T-cell (primary cell): ENCODE measurements at regions not wholly inside any gene's neighbourhood (a gene's known extent, or its start where the extent isn't known, plus 50 kb on each side); places are given as distances from the start of the nearest gene placed in this dataset.

Experiments used
- ATAC-seq, 4 experiments: fragments of 200-7000 bp in 3 of 4; fragments of 150-1000 bp in 1 of 4; cut with Tn5 transposase; replicated peaks in 1 of 4; 1 replicate in 3 of 4; 2 replicates in 1 of 4; pipeline ENCODE4 v1.10.0; 2021; ENCODE audit warnings: moderate library complexity in 3 of 4, mild to moderate bottlenecking in 2 of 4, moderate number of reproducible peaks in 1 of 4
- CTCF ChIA-PET, 2 donors: fragments of 300-600 bp; sonication (Branson Sonifier 250); formaldehyde crosslinking; loops; one replicate each; lab custom pipeline; 2022; ENCODE audit warnings: antibody characterized with exemption in 2 of 2; lab: Charles Lee
- POLR2A ChIA-PET, 2 donors: fragments of 300-600 bp; sonication (Branson Sonifier 250); formaldehyde crosslinking; loops; one replicate each; lab custom pipeline; 2022; ENCODE audit warnings: antibody characterized with exemption in 2 of 2; lab: Charles Lee
- DNase-seq, 35 experiments: peaks; one replicate each; pipeline versions ENCODE4 v3.0.0 to v3.0.0-alpha.2; 2013 to 2023
- H3K27ac ChIP-seq: one replicate; pipeline ENCODE4 v1.5.1; 2013; ENCODE audit warnings: low read length
- H3K27me3 ChIP-seq, 2 experiments: replicated peaks in 1 of 2; 1 replicate in 1 of 2; 2 replicates in 1 of 2; pipeline versions ENCODE4 v1.6.1 to v1.7.0; 2013; ENCODE audit warnings: low read length in 1 of 2, mixed read lengths in 1 of 2; ENCODE audit not compliant: control insufficient read depth in 2 of 2, insufficient read depth in 2 of 2; ENCODE audit errors: extremely low read depth in 1 of 2
- H3K36me3 ChIP-seq, 2 donors: 1 replicate in 1 of 2; 2 replicates in 1 of 2; pipeline versions ENCODE4 v1.6.1 to v1.7.0; 2013; ENCODE audit warnings: low read length in 1 of 2; ENCODE audit not compliant: control insufficient read depth in 2 of 2, insufficient read depth in 1 of 2; ENCODE audit errors: extremely low read depth in 1 of 2
- H3K4me1 ChIP-seq, 2 experiments: 1 replicate in 1 of 2; 2 replicates in 1 of 2; pipeline versions ENCODE4 v1.6.1 to v1.7.0; 2013; ENCODE audit warnings: low read length in 2 of 2, mixed read lengths in 1 of 2; ENCODE audit not compliant: insufficient read depth in 2 of 2, control insufficient read depth in 1 of 2; ENCODE audit errors: extremely low read depth in 1 of 2
- H3K4me3 ChIP-seq, 2 donors: 1 replicate in 1 of 2; 2 replicates in 1 of 2; pipeline versions ENCODE4 v1.5.1 to v1.7.0; 2013; ENCODE audit warnings: mild to moderate bottlenecking in 2 of 2, low read length in 1 of 2, moderate library complexity in 1 of 2; ENCODE audit not compliant: control insufficient read depth in 1 of 2; ENCODE audit errors: extremely low read depth in 1 of 2
- H3K9me3 ChIP-seq: 2 replicates; pipeline ENCODE4 v1.7.0; 2013
- H3K27ac Mint-ChIP-seq, 2 donors: one replicate each; pipeline ENCODE4 v1.8.0; 2020 to 2021; ENCODE audit warnings: mild to moderate bottlenecking in 2 of 2, mixed read lengths in 2 of 2
- H3K27me3 Mint-ChIP-seq, 2 donors: one replicate each; pipeline ENCODE4 v1.8.0; 2021 to 2022; ENCODE audit warnings: mixed read lengths in 2 of 2
- H3K36me3 Mint-ChIP-seq: one replicate; pipeline ENCODE4 v1.8.0; 2021; ENCODE audit warnings: mixed read lengths
- H3K4me1 Mint-ChIP-seq, 3 donors: one replicate each; pipeline ENCODE4 v1.8.0; 2020 to 2022; ENCODE audit warnings: mixed read lengths in 3 of 3, mild to moderate bottlenecking in 1 of 3
- H3K4me3 Mint-ChIP-seq, 3 donors: one replicate each; pipeline ENCODE4 v1.8.0; 2020 to 2022; ENCODE audit warnings: mild to moderate bottlenecking in 3 of 3, mixed read lengths in 3 of 3, moderate library complexity in 3 of 3
- H3K9me3 Mint-ChIP-seq, 3 donors: one replicate each; pipeline ENCODE4 v1.8.0; 2020 to 2022; ENCODE audit warnings: mixed read lengths in 3 of 3
- WGBS: methylation state at CpG from one replicate; pipeline ENCODE4 v1.1.5; 2013; ENCODE audit warnings: missing lambda C conversion rate; ENCODE audit not compliant: insufficient coverage; 5-methylcytosine and 5-hydroxymethylcytosine counted together

GRCh38 chr3:3693593-3693992 is 105.6 kb upstream of the LRRN1 start:
- Mint-ChIP-seq H3K4me3 (no peak overlapping the region), H3K36me3 (no peaks in the 10 kb centered on the region), H3K4me1 (no peaks in the 10 kb centered on the region), H3K27me3 (no peaks in the 10 kb centered on the region), H3K27ac (no peak overlapping the region), H3K9me3 (peaks cover 0 to under 1% (median 0%) of the 10 kb centered on the region in 3 donors)
- CTCF ChIA-PET: no interaction called here
- Histone ChIP-seq H3K36me3 (no peaks in the 10 kb centered on the region), H3K27ac (no peak overlapping the region), H3K4me3 (no peak overlapping the region), H3K27me3 (no peaks in the 10 kb centered on the region), H3K9me3 (no peaks in the 10 kb centered on the region), H3K4me1 (no peaks in the 10 kb centered on the region)
- 100% methylated on average over 1 of the region's 1 CpG for WGBS
- no peak for DNase-seq
- no peak for ATAC-seq
- POLR2A ChIA-PET: no interaction called here

GRCh38 chr3:3689601-3690375 is 109.4 kb upstream of the LRRN1 start:
- DNase-seq: no peak
- Histone ChIP-seq H3K36me3 (no peaks in the 10 kb centered on the region), H3K4me1 (no peaks in the 10 kb centered on the region), H3K4me3 (no peak overlapping the region), H3K9me3 (no peaks in the 10 kb centered on the region), H3K27ac (no peak overlapping the region), H3K27me3 (no peaks in the 10 kb centered on the region)
- ATAC-seq: no peak
- Mint-ChIP-seq H3K4me1 (no peaks in the 10 kb centered on the region), H3K36me3 (no peaks in the 10 kb centered on the region), H3K4me3 (no peak overlapping the region), H3K27me3 (no peaks in the 10 kb centered on the region), H3K27ac (no peak overlapping the region), H3K9me3 (peaks cover 0 to 5% (median 2%) of the 10 kb centered on the region in 3 donors)
- ChIA-PET POLR2A (interaction anchor here in 1 of 2 donors (0.6 kb wide), 1 partner anchor 420 kb away, joined by 3 read pairs; no protein-coding TSS in a partner anchor), CTCF (no interaction called here)
- 43% methylated on average over 2 of the region's 2 CpGs for WGBS

- ChIA-PET CTCF (no interaction called here), POLR2A (no interaction called here)
- no peaks in the 10 kb centered on the region for H3K27me3 Mint-ChIP-seq
- peaks cover 0 to 5% (median 2%) of the 10 kb centered on the region in 3 donors for H3K9me3 Mint-ChIP-seq
- no peaks in the 10 kb centered on the region for H3K4me1 Mint-ChIP-seq
- DNase-seq (no peak), ATAC-seq (no peak)
- 100% methylated on average over 1 of the region's 3 CpGs for WGBS
- H3K36me3 Mint-ChIP-seq: no peaks in the 10 kb centered on the region
- Histone ChIP-seq H3K9me3 (no peaks in the 10 kb centered on the region), H3K27ac (no peak overlapping the region), H3K36me3 (no peaks in the 10 kb centered on the region), H3K4me3 (no peak overlapping the region), H3K4me1 (no peaks in the 10 kb centered on the region), H3K27me3 (no peaks in the 10 kb centered on the region)
- no peak overlapping the region for H3K4me3 Mint-ChIP-seq
- H3K27ac Mint-ChIP-seq: no peak overlapping the region
These were observed 112.2 kb upstream of the LRRN1 start for GRCh38 chr3:3686907-3687648.

- no peaks in the 10 kb centered on the region for H3K4me1 ChIP-seq
- ATAC-seq: no peak
- Mint-ChIP-seq H3K36me3 (no peaks in the 10 kb centered on the region), H3K4me1 (no peaks in the 10 kb centered on the region), H3K27me3 (no peaks in the 10 kb centered on the region), H3K27ac (no peak overlapping the region), H3K4me3 (no peak overlapping the region), H3K9me3 (peaks cover 0 to 5% (median 2%) of the 10 kb centered on the region in 3 donors)
- POLR2A ChIA-PET: no interaction called here
- H3K27me3 ChIP-seq: no peaks in the 10 kb centered on the region
- CTCF ChIA-PET: no interaction called here
- WGBS: 81% methylated on average over 7 of the region's 7 CpGs
- H3K36me3 ChIP-seq: no peaks in the 10 kb centered on the region
- no peak overlapping the region for H3K4me3 ChIP-seq
- H3K9me3 ChIP-seq: no peaks in the 10 kb centered on the region
- no peak for DNase-seq
- no peak overlapping the region for H3K27ac ChIP-seq
These were observed 113.5 kb upstream of the LRRN1 start for GRCh38 chr3:3685721-3686120.

GRCh38 chr3:3683261-3683660 is 116.0 kb upstream of the LRRN1 start:
- H3K9me3 ChIP-seq: no peaks in the 10 kb centered on the region
- no peak for ATAC-seq
- no peak overlapping the region for H3K4me3 ChIP-seq
- Mint-ChIP-seq H3K36me3 (no peaks in the 10 kb centered on the region), H3K27ac (no peak overlapping the region), H3K27me3 (no peaks in the 10 kb centered on the region), H3K4me1 (no peaks in the 10 kb centered on the region), H3K9me3 (peaks cover 0 to 11% (median 3%) of the 10 kb centered on the region in 3 donors), H3K4me3 (no peak overlapping the region)
- POLR2A ChIA-PET: no interaction called here
- CTCF ChIA-PET: no interaction called here
- no CpG with 5 or more reads among the region's 1 CpG for WGBS
- no peak overlapping the region for H3K27ac ChIP-seq
- DNase-seq: no peak
- no peaks in the 10 kb centered on the region for H3K4me1 ChIP-seq
- H3K27me3 ChIP-seq: no peaks in the 10 kb centered on the region
- H3K36me3 ChIP-seq: no peaks in the 10 kb centered on the region

GRCh38 chr3:3675801-3676200 is 123.4 kb upstream of the LRRN1 start:
- Histone ChIP-seq H3K9me3 (no peaks in the 10 kb centered on the region), H3K36me3 (no peaks in the 10 kb centered on the region), H3K4me1 (no peaks in the 10 kb centered on the region), H3K4me3 (no peak overlapping the region), H3K27me3 (no peaks in the 10 kb centered on the region), H3K27ac (no peak overlapping the region)
- Mint-ChIP-seq H3K9me3 (peaks cover 4 to 8% (median 4%) of the 10 kb centered on the region in 3 donors), H3K27me3 (no peaks in the 10 kb centered on the region), H3K27ac (no peak overlapping the region), H3K4me3 (no peak overlapping the region), H3K4me1 (no peaks in the 10 kb centered on the region), H3K36me3 (no peaks in the 10 kb centered on the region)
- ChIA-PET POLR2A (no interaction called here), CTCF (no interaction called here)
- DNase-seq: no peak
- 40% methylated on average over 1 of the region's 1 CpG for WGBS
- ATAC-seq: no peak
